Vagina (tissue), 2 donors: ENCODE measurements at regions not wholly inside any gene's neighbourhood (a gene's known extent, or its start where the extent isn't known, plus 50 kb on each side); places are given as distances from the start of the nearest gene placed in this dataset.

ENCODE experiments used
- POLR2A ChIP-seq, 2 donors: fragments of 450-650 bp; IDR thresholded peaks; one replicate each; pipeline ENCODE4 v1.6.1; 2017; ENCODE audit warnings: antibody characterized with exemption in 2 of 2, mild to moderate bottlenecking in 2 of 2, moderate library complexity in 2 of 2
- POLR2AphosphoS5 ChIP-seq, 2 donors: sonication (generic); formaldehyde crosslinking; IDR thresholded peaks; one replicate each; pipeline ENCODE4 v1.9.0; 2017; ENCODE audit warnings: antibody characterized with exemption in 2 of 2, mild to moderate bottlenecking in 2 of 2, low read depth in 1 of 2; ENCODE audit not compliant: insufficient read depth in 1 of 2

- TF ChIP-seq POLR2A (IDR thresholded peaks at IDR 0.05) = no peak
- no peak for TF ChIP-seq POLR2AphosphoS5 (IDR thresholded peaks at IDR 0.05; ENCODE audit: insufficient read depth in 1 of 2, low read depth in 1 of 2)
Measured at GRCh38 chr4:186451982-186452381, 103.4 kb downstream of the MTNR1A start.
